Keratinocyte (primary cell): ENCODE measurements at regions not wholly inside any gene's neighbourhood (a gene's known extent, or its start where the extent isn't known, plus 50 kb on each side); places are given as distances from the start of the nearest gene placed in this dataset.

Source experiments
- DNase-seq: peaks from one replicate; pipeline ENCODE4 v3.0.0-alpha.2; 2011; ENCODE audit warnings: low read depth, missing footprints, low spot score
- FAIRE-seq: peaks from 2 replicates; lab custom pipeline; 2011; peaks lifted over from hg19 to GRCh38; lab: Jason Lieb, UNC
- H2AFZ ChIP-seq: 2 replicates; pipeline ENCODE4 v1.6.0; 2012; ENCODE audit warnings: low read length, control low read depth, inconsistent platforms; ENCODE audit not compliant: control insufficient read depth
- H3K27ac ChIP-seq: 2 replicates; pipeline ENCODE4 v1.5.1; 2011; ENCODE audit warnings: low read length; ENCODE audit not compliant: control insufficient read depth, insufficient read depth
- H3K27me3 ChIP-seq: 3 replicates; pipeline ENCODE4 v1.6.0; 2011; ENCODE audit warnings: low read length; ENCODE audit not compliant: control insufficient read depth, insufficient read depth; ENCODE audit errors: extremely low read depth
- H3K36me3 ChIP-seq, 2 experiments: 2 replicates in 1 of 2; 3 replicates in 1 of 2; pipeline ENCODE4 v1.5.1; 2011; ENCODE audit warnings: low read length in 2 of 2, mild to moderate bottlenecking in 1 of 2; ENCODE audit not compliant: control insufficient read depth in 2 of 2, insufficient read depth in 2 of 2; ENCODE audit errors: extremely low read depth in 1 of 2
- H3K4me1 ChIP-seq: 3 replicates; pipeline ENCODE4 v1.5.1; 2011; ENCODE audit warnings: low read length; ENCODE audit not compliant: control insufficient read depth, insufficient read depth; ENCODE audit errors: extremely low read depth
- H3K4me2 ChIP-seq: 3 replicates; pipeline ENCODE4 v1.6.0; 2011; ENCODE audit warnings: low read depth, low read length; ENCODE audit not compliant: control insufficient read depth, insufficient read depth; ENCODE audit errors: extremely low read depth
- H3K4me3 ChIP-seq, 3 experiments: fragments of 200-600 bp in 1 of 3; sonication (generic) in 1 of 3; 2 replicates in 2 of 3; 3 replicates in 1 of 3; pipeline ENCODE4 v1.5.1; 2011 to 2016; ENCODE audit warnings: low read length in 3 of 3, mild to moderate bottlenecking in 3 of 3, control low read depth in 2 of 3, inconsistent platforms in 1 of 3, low read depth in 1 of 3, mixed read lengths in 1 of 3, mixed run types in 1 of 3, moderate library complexity in 1 of 3; ENCODE audit not compliant: control insufficient read depth in 2 of 3, insufficient read depth in 2 of 3; ENCODE audit errors: extremely low read depth in 1 of 3
- H3K79me2 ChIP-seq: 2 replicates; pipeline ENCODE4 v1.6.0; 2012; ENCODE audit warnings: low read length; ENCODE audit not compliant: control insufficient read depth, insufficient read depth
- H3K9ac ChIP-seq: 3 replicates; pipeline ENCODE4 v1.6.0; 2011; ENCODE audit warnings: low read length; ENCODE audit not compliant: control insufficient read depth, insufficient read depth; ENCODE audit errors: extremely low read depth
- H3K9me1 ChIP-seq: 3 replicates; pipeline ENCODE4 v1.6.0; 2011; ENCODE audit warnings: low read length; ENCODE audit not compliant: control insufficient read depth, insufficient read depth; ENCODE audit errors: extremely low read depth
- H3K9me3 ChIP-seq: 2 replicates; pipeline ENCODE4 v1.5.1; 2012; ENCODE audit warnings: low read depth, low read length; ENCODE audit not compliant: control insufficient read depth
- H4K20me1 ChIP-seq: 3 replicates; pipeline ENCODE4 v1.6.0; 2011; ENCODE audit warnings: low read length; ENCODE audit not compliant: control insufficient read depth, insufficient read depth; ENCODE audit errors: extremely low read depth
- CTCF ChIP-seq, 3 experiments: IDR thresholded peaks in 1 of 3; conservative IDR thresholded peaks in 1 of 3; optimal IDR thresholded peaks in 1 of 3; 2 replicates in 2 of 3; 3 replicates in 1 of 3; pipeline versions ENCODE3 to v1.5.1; 2011; ENCODE audit warnings: low read length in 3 of 3, mild to moderate bottlenecking in 3 of 3, moderate library complexity in 2 of 3, control low read depth in 1 of 3, inconsistent platforms in 1 of 3; ENCODE audit not compliant: insufficient read depth in 2 of 3; ENCODE audit errors: extremely low read depth in 1 of 3
- EZH2 ChIP-seq: IDR thresholded peaks from one replicate; pipeline ENCODE4 v1.6.1; 2012; ENCODE audit warnings: inconsistent platforms, mild to moderate bottlenecking, low read length, moderate library complexity
- dilution Hi-C: fragments of 300-500 bp; cut with MboI; formaldehyde crosslinking; loops from one replicate; pipeline ENCODE4 v1.7.0; 2020; ENCODE audit warnings: low sequenced_read_pairs; ENCODE audit not compliant: extremely low pct_ligation_motif_present

GRCh38 chr13:63691474-63691873 lies 2275.8 kb upstream of the PCDH20 start:
- Histone ChIP-seq H4K20me1 (no peaks in the 10 kb centered on the region), H3K9me1 (no peaks in the 10 kb centered on the region), H2AFZ (no peak overlapping the region), H3K27ac (no peak overlapping the region), H3K4me1 (no peaks in the 10 kb centered on the region), H3K36me3 (no peaks in the 10 kb centered on the region), H3K9me3 (peaks cover 4% of the 10 kb centered on the region), H3K79me2 (no peaks in the 10 kb centered on the region), H3K4me3 (no peak overlapping the region), H3K27me3 (no peaks in the 10 kb centered on the region), H3K4me2 (no peak overlapping the region), H3K9ac (no peak overlapping the region)
- dilution Hi-C loops, result no loop called here
- FAIRE-seq (no peak), DNase-seq (no peak)
- TF ChIP-seq CTCF (optimal IDR thresholded peaks at IDR 0.05 in 1 of 3, IDR thresholded peaks at IDR 0.05 in 1 of 3, conservative IDR thresholded peaks at IDR 0.05 in 1 of 3; ENCODE audit: extremely low read depth in 1 of 3, insufficient read depth in 2 of 3, low read length in 3 of 3), result no peak
- no peak for TF ChIP-seq EZH2

GRCh38 chr13:63690672-63691071 lies 2275.0 kb upstream of the PCDH20 start:
- Histone ChIP-seq H3K27me3 (no peaks in the 10 kb centered on the region), H3K36me3 (no peaks in the 10 kb centered on the region), H3K27ac (no peak overlapping the region), H3K4me2 (no peak overlapping the region), H2AFZ (no peak overlapping the region), H3K4me1 (no peaks in the 10 kb centered on the region), H3K9me1 (no peaks in the 10 kb centered on the region), H3K79me2 (no peaks in the 10 kb centered on the region), H3K4me3 (no peak overlapping the region), H4K20me1 (no peaks in the 10 kb centered on the region), H3K9ac (no peak overlapping the region), H3K9me3 (peaks cover 4% of the 10 kb centered on the region)
- no peak for TF ChIP-seq EZH2
- no peak for FAIRE-seq
- dilution Hi-C loops, result no loop called here
- no peak for DNase-seq

- FAIRE-seq (no peak), DNase-seq (no peak)
- no peak overlapping the region for H2AFZ ChIP-seq
- H3K4me1 ChIP-seq, result no peaks in the 10 kb centered on the region
- H3K9me3 ChIP-seq, result no peaks in the 10 kb centered on the region
- H3K4me2 ChIP-seq, result no peak overlapping the region
- no peaks in the 10 kb centered on the region for H3K36me3 ChIP-seq
- no peak overlapping the region for H3K9ac ChIP-seq
- no peaks in the 10 kb centered on the region for H3K27me3 ChIP-seq
- H4K20me1 ChIP-seq, result no peaks in the 10 kb centered on the region
- H3K9me1 ChIP-seq, result no peaks in the 10 kb centered on the region
- H3K79me2 ChIP-seq, result no peaks in the 10 kb centered on the region
- H3K4me3 ChIP-seq, result no peak overlapping the region
- dilution Hi-C loops, result no loop called here
- H3K27ac ChIP-seq, result no peak overlapping the region
- TF ChIP-seq EZH2 (no peak), CTCF (optimal IDR thresholded peaks at IDR 0.05 in 1 of 3, IDR thresholded peaks at IDR 0.05 in 1 of 3, conservative IDR thresholded peaks at IDR 0.05 in 1 of 3; ENCODE audit: extremely low read depth in 1 of 3, insufficient read depth in 2 of 3, low read length in 3 of 3) (no peak)
These were observed 2269.2 kb upstream of the PCDH20 start for GRCh38 chr13:63684822-63685221.
